ENCODE measurements at regions not wholly inside any gene's neighbourhood (a gene's known extent, or its start where the extent isn't known, plus 50 kb on each side); places are given as distances from the start of the nearest gene placed in this dataset.

- Histone ChIP-seq H3K4me3 (ENCODE audit: low read depth, low read length) (no peak overlapping the region), H3K36me3 (ENCODE audit: control insufficient read depth, insufficient read depth, low read length) (no peaks in the 10 kb centered on the region), H3K27me3 (ENCODE audit: control insufficient read depth, insufficient read depth, low read length) (no peaks in the 10 kb centered on the region)
- TF ChIP-seq CTCF (IDR thresholded peaks at IDR 0.05; ENCODE audit: insufficient read depth, low read length, severe bottlenecking): no peak
- FAIRE-seq: no peak
- DNase-seq (ENCODE audit: low read depth): no peak
Observed at GRCh38 chr6:81638366-81638765, 114.1 kb downstream of the TENT5A start.

- no peak for FAIRE-seq
Observed at GRCh38 chr6:81636930-81637568, 115.4 kb downstream of the TENT5A start.

GRCh38 chr6:81634155-81634880 is 118.2 kb downstream of the TENT5A start:
- DNase-seq (ENCODE audit: low read depth): no peak
- H3K27me3 ChIP-seq (ENCODE audit: control insufficient read depth, insufficient read depth, low read length): no peaks in the 10 kb centered on the region
- no peak overlapping the region for H3K4me3 ChIP-seq (ENCODE audit: low read depth, low read length)
- H3K36me3 ChIP-seq (ENCODE audit: control insufficient read depth, insufficient read depth, low read length): no peaks in the 10 kb centered on the region
- no peak for FAIRE-seq
- no peak for TF ChIP-seq CTCF (IDR thresholded peaks at IDR 0.05; ENCODE audit: insufficient read depth, low read length, severe bottlenecking)

More at GRCh38 chr6:81636930-81637568, 115.4 kb downstream of the TENT5A start:
- Histone ChIP-seq H3K36me3 (ENCODE audit: control insufficient read depth, insufficient read depth, low read length) (no peaks in the 10 kb centered on the region), H3K27me3 (ENCODE audit: control insufficient read depth, insufficient read depth, low read length) (no peaks in the 10 kb centered on the region), H3K4me3 (ENCODE audit: low read depth, low read length) (no peak overlapping the region)
- TF ChIP-seq CTCF (IDR thresholded peaks at IDR 0.05; ENCODE audit: insufficient read depth, low read length, severe bottlenecking): no peak
- DNase-seq (ENCODE audit: low read depth): no peak

GRCh38 chr6:81633391-81633790 is 119.1 kb downstream of the TENT5A start:
- Histone ChIP-seq H3K36me3 (ENCODE audit: control insufficient read depth, insufficient read depth, low read length) (no peaks in the 10 kb centered on the region), H3K4me3 (ENCODE audit: low read depth, low read length) (no peak overlapping the region), H3K27me3 (ENCODE audit: control insufficient read depth, insufficient read depth, low read length) (no peaks in the 10 kb centered on the region)
- no peak for DNase-seq (ENCODE audit: low read depth)
- TF ChIP-seq CTCF (IDR thresholded peaks at IDR 0.05; ENCODE audit: insufficient read depth, low read length, severe bottlenecking): no peak
- no peak for FAIRE-seq

- DNase-seq (ENCODE audit: low read depth): no peak
- H3K27me3 ChIP-seq (ENCODE audit: control insufficient read depth, insufficient read depth, low read length): no peaks in the 10 kb centered on the region
Observed at GRCh38 chr6:81630719-81631118, 121.8 kb downstream of the TENT5A start.

More at GRCh38 chr6:81630719-81631118, 121.8 kb downstream of the TENT5A start:
- FAIRE-seq: no peak
- no peaks in the 10 kb centered on the region for H3K36me3 ChIP-seq (ENCODE audit: control insufficient read depth, insufficient read depth, low read length)
- no peak for TF ChIP-seq CTCF (IDR thresholded peaks at IDR 0.05; ENCODE audit: insufficient read depth, low read length, severe bottlenecking)
- H3K4me3 ChIP-seq (ENCODE audit: low read depth, low read length): no peak overlapping the region
